ENCODE measurements at regions not wholly inside any gene's neighbourhood (a gene's known extent, or its start where the extent isn't known, plus 50 kb on each side); places are given as distances from the start of the nearest gene placed in this dataset.

GRCh38 chr9:87259543-87260518 lies 237.8 kb upstream of the DAPK1 start (continued):
- TF ChIP-seq REST (IDR thresholded peaks at IDR 0.05; ENCODE audit: low read depth) (no peak), ZNF274 (IDR thresholded peaks at IDR 0.05; ENCODE audit: low read depth, low read length) (no peak), YY1 (IDR thresholded peaks at IDR 0.05; ENCODE audit: extremely low read depth, insufficient replicate concordance, low read depth, low read length) (no peak), ELF1 (IDR thresholded peaks at IDR 0.05; ENCODE audit: borderline replicate concordance, low read depth) (no peak), EGR1 (IDR thresholded peaks at IDR 0.05; ENCODE audit: low read depth) (no peak), CBX3 (IDR thresholded peaks at IDR 0.05; ENCODE audit: low read depth) (no peak), EZH2 (IDR thresholded peaks at IDR 0.05) (no peak), EZH2phosphoT487 (IDR thresholded peaks at IDR 0.05; ENCODE audit: borderline replicate concordance) (no peak), CEBPB (IDR thresholded peaks at IDR 0.05; ENCODE audit: low read depth) (no peak), POLR2AphosphoS5 (IDR thresholded peaks at IDR 0.05; ENCODE audit: low read depth, low read length) (no peak)

GRCh38 chr9:87263291-87263690 lies 234.4 kb upstream of the DAPK1 start:
- H4K20me1 ChIP-seq (ENCODE audit: insufficient read depth): no peaks in the 10 kb centered on the region
- H3K4me2 ChIP-seq (ENCODE audit: low read length): no peak overlapping the region
- intact Hi-C loops (cut with micrococcal nuclease): no loop called here
- H3K9ac ChIP-seq (ENCODE audit: low read length): no peak overlapping the region
- no peak overlapping the region for H3K27ac ChIP-seq (ENCODE audit: low read depth, low read length)
- H3K79me2 ChIP-seq (ENCODE audit: insufficient read depth, low read length): no peaks in the 10 kb centered on the region
- TF ChIP-seq JUND (IDR thresholded peaks at IDR 0.05) (no peak), RAD21 (IDR thresholded peaks at IDR 0.05; ENCODE audit: low read depth) (peak; percentile 38), CTCF (IDR thresholded peaks at IDR 0.05 in 2 of 3, conservative IDR thresholded peaks at IDR 0.05 in 1 of 3; ENCODE audit: borderline replicate concordance in 1 of 3, insufficient read depth in 1 of 3, low read depth in 2 of 3, low read length in 2 of 3) (peak in 2 of 3 experiments; percentile 37 to 42; a peak in 4 of 6 replicates)
- no peaks in the 10 kb centered on the region for H3K9me2 ChIP-seq (ENCODE audit: insufficient read depth)
- no peaks in the 10 kb centered on the region for H3K9me3 ChIP-seq (ENCODE audit: control insufficient read depth in 1 of 2, insufficient read depth in 1 of 2, low read depth in 1 of 2, low read length in 2 of 2)
- ATAC-seq (peak; percentile 64), DNase-seq (ENCODE audit: low read depth, low spot score) (peak; percentile 1)
- H3K4me3 ChIP-seq (replicated peaks in 1 of 2; ENCODE audit: low read depth in 1 of 2, low read length in 2 of 2): no peak overlapping the region
- H3K27me3 ChIP-seq (ENCODE audit: insufficient read depth, low read length): peaks cover 13% of the 10 kb centered on the region
- H2AFZ ChIP-seq (ENCODE audit: low read depth, low read length, poor library complexity, severe bottlenecking): no peak overlapping the region
- no peaks in the 10 kb centered on the region for H3K36me3 ChIP-seq (ENCODE audit: control insufficient read depth in 1 of 2, insufficient read depth in 2 of 2, low read length in 2 of 2)
- no peaks in the 10 kb centered on the region for H3K4me1 ChIP-seq (ENCODE audit: control insufficient read depth in 1 of 2, insufficient read depth in 2 of 2, low read length in 2 of 2)
- CTCF ChIA-PET: no interaction called here
- RAD21 ChIA-PET (ENCODE audit: low non-redundant PET in 1 of 2, low total read pairs in 2 of 2, uncharacterized antibody in 2 of 2, unreplicated experiment in 2 of 2): no interaction called here
- no TSS peak for BruUV-seq (replicated peaks)
- POLR2A ChIA-PET: no interaction called here

Data from HCT116 (cell line).